ENCODE measurements at regions not wholly inside any gene's neighbourhood (a gene's known extent, or its start where the extent isn't known, plus 50 kb on each side); places are given as distances from the start of the nearest gene placed in this dataset.

DNA sequence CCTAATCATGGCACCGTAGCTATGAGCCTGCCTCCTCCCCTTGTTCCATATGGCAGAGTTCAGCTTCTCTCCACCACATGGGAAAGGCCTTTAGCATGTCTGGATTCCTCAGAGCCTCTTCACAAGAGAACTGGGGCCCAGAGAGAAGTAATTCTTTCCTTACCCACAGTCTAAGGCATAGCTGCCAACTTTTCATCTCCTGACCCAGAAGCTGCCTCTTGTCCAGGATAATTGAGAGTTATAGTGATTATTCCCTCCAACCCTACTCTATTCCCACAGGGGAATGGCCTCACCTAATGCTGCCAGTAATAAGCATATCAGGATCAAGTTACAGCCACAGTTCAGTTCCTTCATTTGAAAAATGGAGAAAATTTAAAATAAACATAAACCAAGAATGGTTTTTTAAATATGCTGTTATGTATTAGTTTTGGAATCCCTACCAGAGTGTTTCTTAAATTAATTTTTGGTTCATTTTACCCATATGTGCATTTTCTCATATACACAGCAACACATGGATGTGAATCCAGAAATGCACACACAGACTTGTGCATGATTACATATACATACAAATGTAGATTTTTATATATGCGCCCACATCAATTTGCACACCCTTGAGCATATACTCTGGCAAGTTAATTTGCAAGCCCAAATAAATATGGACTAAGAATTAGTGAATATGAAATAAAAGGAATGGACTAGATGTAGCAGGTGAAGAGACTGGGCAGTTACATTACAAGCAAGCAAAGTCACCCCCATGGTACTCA, 63.9 kb upstream of the WARS2 start:
- no peaks in the 10 kb centered on the region for H3K27me3 ChIP-seq (ENCODE audit: insufficient read depth)
- H3K4me3 ChIP-seq = no peak overlapping the region
- Mint-ChIP-seq H3K4me1 (no peaks in the 10 kb centered on the region), H3K36me3 (ENCODE audit: low read depth) (no peaks in the 10 kb centered on the region; the same call in 1 of the 3 replicates), H3K27ac (no peak overlapping the region), H3K9me3 (peaks cover 10% of the 10 kb centered on the region; the same call in 1 of the 3 replicates), H3K4me3 (no peak overlapping the region), H3K27me3 (ENCODE audit: insufficient read depth, low read depth, poor library complexity) (no peaks in the 10 kb centered on the region)
- no peaks in the 10 kb centered on the region for H3F3A ChIP-seq (replicated peaks; ENCODE audit: low read depth)
- no peaks in the 10 kb centered on the region for H4K20me1 ChIP-seq (replicated peaks; ENCODE audit: insufficient read depth)
- H3K9me2 ChIP-seq (ENCODE audit: insufficient read depth) = peaks cover 6% of the 10 kb centered on the region
- H3K4me2 ChIP-seq = no peak overlapping the region
- H3K4me1 ChIP-seq (ENCODE audit: insufficient read depth) = no peaks in the 10 kb centered on the region
- no peak for DNase-seq (ENCODE audit: low spot score)
- no peak overlapping the region for H2AFZ ChIP-seq
- H3K36me3 ChIP-seq (ENCODE audit: insufficient read depth) = no peaks in the 10 kb centered on the region
- ATAC-seq = no peak
- H3K27ac ChIP-seq (ENCODE audit: low read depth) = no peak overlapping the region
- H3K79me2 ChIP-seq (replicated peaks; ENCODE audit: insufficient read depth) = no peaks in the 10 kb centered on the region
- TF ChIP-seq, protein P1, sequence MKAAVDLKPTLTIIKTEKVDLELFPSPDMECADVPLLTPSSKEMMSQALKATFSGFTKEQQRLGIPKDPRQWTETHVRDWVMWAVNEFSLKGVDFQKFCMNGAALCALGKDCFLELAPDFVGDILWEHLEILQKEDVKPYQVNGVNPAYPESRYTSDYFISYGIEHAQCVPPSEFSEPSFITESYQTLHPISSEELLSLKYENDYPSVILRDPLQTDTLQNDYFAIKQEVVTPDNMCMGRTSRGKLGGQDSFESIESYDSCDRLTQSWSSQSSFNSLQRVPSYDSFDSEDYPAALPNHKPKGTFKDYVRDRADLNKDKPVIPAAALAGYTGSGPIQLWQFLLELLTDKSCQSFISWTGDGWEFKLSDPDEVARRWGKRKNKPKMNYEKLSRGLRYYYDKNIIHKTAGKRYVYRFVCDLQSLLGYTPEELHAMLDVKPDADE (IDR thresholded peaks at IDR 0.05) = no peak
- TF ChIP-seq ZNF331 (CRISPR knock-in tag; IDR thresholded peaks at IDR 0.05; ENCODE audit: low read depth) (no peak), CREB1 (CRISPR knock-in tag; IDR thresholded peaks at IDR 0.05; ENCODE audit: low read depth) (no peak), ZNF114 (CRISPR knock-in tag; IDR thresholded peaks at IDR 0.05) (no peak), JUNB (IDR thresholded peaks at IDR 0.05; ENCODE audit: unreplicated experiment) (no peak), EZH2 (IDR thresholded peaks at IDR 0.05; ENCODE audit: low read depth, unreplicated experiment) (no peak), POLR2AphosphoS5 (IDR thresholded peaks at IDR 0.05; ENCODE audit: low read depth) (no peak), STAT1 (IDR thresholded peaks at IDR 0.05; ENCODE audit: unreplicated experiment) (no peak), EZH2phosphoT487 (IDR thresholded peaks at IDR 0.05; ENCODE audit: unreplicated experiment) (no peak)
- TF ChIP-seq, protein P2, sequence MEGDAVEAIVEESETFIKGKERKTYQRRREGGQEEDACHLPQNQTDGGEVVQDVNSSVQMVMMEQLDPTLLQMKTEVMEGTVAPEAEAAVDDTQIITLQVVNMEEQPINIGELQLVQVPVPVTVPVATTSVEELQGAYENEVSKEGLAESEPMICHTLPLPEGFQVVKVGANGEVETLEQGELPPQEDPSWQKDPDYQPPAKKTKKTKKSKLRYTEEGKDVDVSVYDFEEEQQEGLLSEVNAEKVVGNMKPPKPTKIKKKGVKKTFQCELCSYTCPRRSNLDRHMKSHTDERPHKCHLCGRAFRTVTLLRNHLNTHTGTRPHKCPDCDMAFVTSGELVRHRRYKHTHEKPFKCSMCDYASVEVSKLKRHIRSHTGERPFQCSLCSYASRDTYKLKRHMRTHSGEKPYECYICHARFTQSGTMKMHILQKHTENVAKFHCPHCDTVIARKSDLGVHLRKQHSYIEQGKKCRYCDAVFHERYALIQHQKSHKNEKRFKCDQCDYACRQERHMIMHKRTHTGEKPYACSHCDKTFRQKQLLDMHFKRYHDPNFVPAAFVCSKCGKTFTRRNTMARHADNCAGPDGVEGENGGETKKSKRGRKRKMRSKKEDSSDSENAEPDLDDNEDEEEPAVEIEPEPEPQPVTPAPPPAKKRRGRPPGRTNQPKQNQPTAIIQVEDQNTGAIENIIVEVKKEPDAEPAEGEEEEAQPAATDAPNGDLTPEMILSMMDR (conservative IDR thresholded peaks at IDR 0.05; ENCODE audit: low read depth in 2 of 2) = no peak
- TF ChIP-seq, protein P3, sequence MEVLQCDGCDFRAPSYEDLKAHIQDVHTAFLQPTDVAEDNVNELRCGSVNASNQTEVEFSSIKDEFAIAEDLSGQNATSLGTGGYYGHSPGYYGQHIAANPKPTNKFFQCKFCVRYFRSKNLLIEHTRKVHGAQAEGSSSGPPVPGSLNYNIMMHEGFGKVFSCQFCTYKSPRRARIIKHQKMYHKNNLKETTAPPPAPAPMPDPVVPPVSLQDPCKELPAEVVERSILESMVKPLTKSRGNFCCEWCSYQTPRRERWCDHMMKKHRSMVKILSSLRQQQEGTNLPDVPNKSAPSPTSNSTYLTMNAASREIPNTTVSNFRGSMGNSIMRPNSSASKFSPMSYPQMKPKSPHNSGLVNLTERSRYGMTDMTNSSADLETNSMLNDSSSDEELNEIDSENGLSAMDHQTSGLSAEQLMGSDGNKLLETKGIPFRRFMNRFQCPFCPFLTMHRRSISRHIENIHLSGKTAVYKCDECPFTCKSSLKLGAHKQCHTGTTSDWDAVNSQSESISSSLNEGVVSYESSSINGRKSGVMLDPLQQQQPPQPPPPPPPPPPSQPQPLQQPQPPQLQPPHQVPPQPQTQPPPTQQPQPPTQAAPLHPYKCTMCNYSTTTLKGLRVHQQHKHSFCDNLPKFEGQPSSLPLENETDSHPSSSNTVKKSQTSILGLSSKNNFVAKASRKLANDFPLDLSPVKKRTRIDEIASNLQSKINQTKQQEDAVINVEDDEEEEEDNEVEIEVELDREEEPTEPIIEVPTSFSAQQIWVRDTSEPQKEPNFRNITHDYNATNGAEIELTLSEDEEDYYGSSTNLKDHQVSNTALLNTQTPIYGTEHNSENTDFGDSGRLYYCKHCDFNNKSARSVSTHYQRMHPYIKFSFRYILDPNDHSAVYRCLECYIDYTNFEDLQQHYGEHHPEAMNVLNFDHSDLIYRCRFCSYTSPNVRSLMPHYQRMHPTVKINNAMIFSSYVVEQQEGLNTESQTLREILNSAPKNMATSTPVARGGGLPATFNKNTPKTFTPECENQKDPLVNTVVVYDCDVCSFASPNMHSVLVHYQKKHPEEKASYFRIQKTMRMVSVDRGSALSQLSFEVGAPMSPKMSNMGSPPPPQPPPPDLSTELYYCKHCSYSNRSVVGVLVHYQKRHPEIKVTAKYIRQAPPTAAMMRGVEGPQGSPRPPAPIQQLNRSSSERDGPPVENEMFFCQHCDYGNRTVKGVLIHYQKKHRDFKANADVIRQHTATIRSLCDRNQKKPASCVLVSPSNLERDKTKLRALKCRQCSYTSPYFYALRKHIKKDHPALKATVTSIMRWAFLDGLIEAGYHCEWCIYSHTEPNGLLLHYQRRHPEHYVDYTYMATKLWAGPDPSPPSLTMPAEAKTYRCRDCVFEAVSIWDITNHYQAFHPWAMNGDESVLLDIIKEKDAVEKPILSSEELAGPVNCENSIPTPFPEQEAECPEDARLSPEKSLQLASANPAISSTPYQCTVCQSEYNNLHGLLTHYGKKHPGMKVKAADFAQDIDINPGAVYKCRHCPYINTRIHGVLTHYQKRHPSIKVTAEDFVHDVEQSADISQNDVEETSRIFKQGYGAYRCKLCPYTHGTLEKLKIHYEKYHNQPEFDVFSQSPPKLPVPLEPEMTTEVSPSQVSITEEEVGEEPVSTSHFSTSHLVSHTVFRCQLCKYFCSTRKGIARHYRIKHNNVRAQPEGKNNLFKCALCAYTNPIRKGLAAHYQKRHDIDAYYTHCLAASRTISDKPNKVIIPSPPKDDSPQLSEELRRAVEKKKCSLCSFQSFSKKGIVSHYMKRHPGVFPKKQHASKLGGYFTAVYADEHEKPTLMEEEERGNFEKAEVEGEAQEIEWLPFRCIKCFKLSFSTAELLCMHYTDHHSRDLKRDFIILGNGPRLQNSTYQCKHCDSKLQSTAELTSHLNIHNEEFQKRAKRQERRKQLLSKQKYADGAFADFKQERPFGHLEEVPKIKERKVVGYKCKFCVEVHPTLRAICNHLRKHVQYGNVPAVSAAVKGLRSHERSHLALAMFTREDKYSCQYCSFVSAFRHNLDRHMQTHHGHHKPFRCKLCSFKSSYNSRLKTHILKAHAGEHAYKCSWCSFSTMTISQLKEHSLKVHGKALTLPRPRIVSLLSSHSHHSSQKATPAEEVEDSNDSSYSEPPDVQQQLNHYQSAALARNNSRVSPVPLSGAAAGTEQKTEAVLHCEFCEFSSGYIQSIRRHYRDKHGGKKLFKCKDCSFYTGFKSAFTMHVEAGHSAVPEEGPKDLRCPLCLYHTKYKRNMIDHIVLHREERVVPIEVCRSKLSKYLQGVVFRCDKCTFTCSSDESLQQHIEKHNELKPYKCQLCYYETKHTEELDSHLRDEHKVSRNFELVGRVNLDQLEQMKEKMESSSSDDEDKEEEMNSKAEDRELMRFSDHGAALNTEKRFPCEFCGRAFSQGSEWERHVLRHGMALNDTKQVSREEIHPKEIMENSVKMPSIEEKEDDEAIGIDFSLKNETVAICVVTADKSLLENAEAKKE (CRISPR knock-in tag; IDR thresholded peaks at IDR 0.05) = no peak

Data from GM23338 (cell line).